SK-N-SH (cell line): ENCODE measurements at regions not wholly inside any gene's neighbourhood (a gene's known extent, or its start where the extent isn't known, plus 50 kb on each side); places are given as distances from the start of the nearest gene placed in this dataset.

Source experiments
- CTCF ChIA-PET: fragments of 300-600, 350-600 bp; formaldehyde crosslinking; extraction: SDS; loops from one replicate; lab custom pipeline; 2021; lab: Yijun Ruan, JAX
- POLR2A ChIA-PET: fragments of 350-600 bp; sonication (Branson Sonifier 250); formaldehyde crosslinking; extraction: SDS; loops from one replicate; lab custom pipeline; 2020; ENCODE audit warnings: antibody characterized with exemption, inconsistent platforms; lab: Yijun Ruan, JAX
- DNase-seq: peaks from one replicate; pipeline ENCODE4 v3.0.0; 2012
- H2AFZ ChIP-seq: fragments of 200-600 bp; sonication (generic); 2 replicates; pipeline ENCODE4 v1.8.1; 2016; ENCODE audit warnings: antibody characterized with exemption, mild to moderate bottlenecking, low read depth
- H3F3A ChIP-seq: fragments of 200-600 bp; sonication (generic); replicated peaks from 2 replicates; pipeline ENCODE3; 2016; ENCODE audit warnings: antibody characterized with exemption, mild to moderate bottlenecking; ENCODE audit not compliant: insufficient read depth
- H3K27ac ChIP-seq, 2 experiments: fragments of 200-500 bp in 1 of 2; fragments of 200-600 bp in 1 of 2; sonication (Bioruptor generic) in 1 of 2; sonication (generic), shearing (Covaris generic) in 1 of 2; 2 replicates each; pipeline versions ENCODE4 v1.5.1 to v1.6.1; 2014 to 2016; ENCODE audit warnings: low read depth in 2 of 2, inconsistent platforms in 1 of 2, low read length in 1 of 2, mild to moderate bottlenecking in 1 of 2, mixed read lengths in 1 of 2
- H3K27me3 ChIP-seq: fragments of 200-600 bp; sonication (generic), shearing (Covaris generic); 2 replicates; pipeline ENCODE4 v1.6.1; 2016; ENCODE audit warnings: mixed run types; ENCODE audit not compliant: insufficient read depth
- H3K36me3 ChIP-seq, 2 experiments: fragments of 200-500 bp in 1 of 2; fragments of 200-600 bp in 1 of 2; sonication (Bioruptor generic) in 1 of 2; sonication (generic) in 1 of 2; replicated peaks in 1 of 2; 2 replicates each; pipeline versions ENCODE3 to v1.5.1; 2014 to 2016; ENCODE audit warnings: low read length in 1 of 2, mild to moderate bottlenecking in 1 of 2; ENCODE audit not compliant: insufficient read depth in 2 of 2, control insufficient read depth in 1 of 2
- H3K4me1 ChIP-seq, 2 experiments: fragments of 200-500 bp in 1 of 2; fragments of 200-600 bp in 1 of 2; sonication (Bioruptor generic) in 1 of 2; sonication (generic), shearing (Covaris generic) in 1 of 2; 2 replicates each; pipeline versions ENCODE4 v1.5.1 to v1.6.1; 2014 to 2016; ENCODE audit warnings: low read depth in 1 of 2, low read length in 1 of 2, mixed run types in 1 of 2; ENCODE audit not compliant: insufficient read depth in 2 of 2, control insufficient read depth in 1 of 2
- H3K4me2 ChIP-seq: fragments of 200-600 bp; sonication (generic), shearing (Covaris generic); 2 replicates; pipeline ENCODE4 v1.6.1; 2017; ENCODE audit warnings: mixed run types
- H3K4me3 ChIP-seq, 2 experiments: fragments of 200-500 bp in 1 of 2; fragments of 200-600 bp in 1 of 2; sonication (Bioruptor generic) in 1 of 2; sonication (generic), shearing (Covaris generic) in 1 of 2; 2 replicates each; pipeline versions ENCODE4 v1.5.1 to v1.8.1; 2014 to 2016; ENCODE audit warnings: low read depth in 2 of 2, inconsistent platforms in 1 of 2, low read length in 1 of 2, mild to moderate bottlenecking in 1 of 2, mixed read lengths in 1 of 2, moderate library complexity in 1 of 2
- H3K79me2 ChIP-seq: fragments of 200-600 bp; sonication (generic); 2 replicates; pipeline ENCODE4 v1.8.1; 2017; ENCODE audit warnings: mild to moderate bottlenecking; ENCODE audit not compliant: insufficient read depth
- H3K9ac ChIP-seq: fragments of 200-600 bp; sonication (generic); 2 replicates; pipeline ENCODE4 v1.6.1; 2017; ENCODE audit warnings: mixed run types
- H3K9me2 ChIP-seq: fragments of 200-600 bp; sonication (generic); 2 replicates; pipeline ENCODE4 v1.6.1; 2017; ENCODE audit warnings: mixed run types
- H3K9me3 ChIP-seq: fragments of 200-600 bp; sonication (generic); 2 replicates; pipeline ENCODE4 v1.6.1; 2017; ENCODE audit warnings: mixed run types, mild to moderate bottlenecking, moderate library complexity
- H4K20me1 ChIP-seq: fragments of 200-600 bp; sonication (generic); 2 replicates; pipeline ENCODE4 v1.6.1; 2017; ENCODE audit warnings: mild to moderate bottlenecking, mixed run types; ENCODE audit not compliant: insufficient read depth
- CHD2 ChIP-seq: fragments of 150-350 bp; IDR thresholded peaks from 2 replicates; pipeline ENCODE4 v1.6.1; 2018; ENCODE audit warnings: low read length; ENCODE audit not compliant: partially characterized antibody
- EZH2phosphoT487 ChIP-seq: fragments of 200-600 bp; sonication (generic); IDR thresholded peaks from 2 replicates; pipeline ENCODE4 v1.6.1; 2017; ENCODE audit warnings: low read depth, mixed run types, mild to moderate bottlenecking, antibody characterized with exemption, moderate library complexity, borderline replicate concordance
- FOSL2 ChIP-seq: IDR thresholded peaks from 2 replicates; pipeline ENCODE4 v1.4.0; 2012; ENCODE audit warnings: low read depth, mild to moderate bottlenecking, moderate library complexity, borderline replicate concordance
- FOXJ3 ChIP-seq: sonication (generic); formaldehyde crosslinking; IDR thresholded peaks from 2 replicates; pipeline ENCODE4 v1.5.1; 2020; ENCODE audit warnings: mild to moderate bottlenecking, missing genetic modification reagents
- GABPA ChIP-seq: IDR thresholded peaks from 2 replicates; pipeline ENCODE4 v1.4.0; 2012; ENCODE audit warnings: low read depth, mild to moderate bottlenecking
- GATA2 ChIP-seq: sonication (generic); formaldehyde crosslinking; IDR thresholded peaks from 2 replicates; pipeline ENCODE4 v1.5.0; 2020; ENCODE audit warnings: mild to moderate bottlenecking, missing genetic modification reagents
- MEF2A ChIP-seq: IDR thresholded peaks from 2 replicates; pipeline ENCODE4 v1.4.0; 2012; ENCODE audit warnings: low read depth, borderline replicate concordance
- NFIC ChIP-seq: IDR thresholded peaks from 2 replicates; pipeline ENCODE4 v1.4.0; 2012; ENCODE audit warnings: borderline replicate concordance
- NRF1 ChIP-seq: IDR thresholded peaks from 2 replicates; pipeline ENCODE4 v1.6.1; 2012; ENCODE audit warnings: low read depth, mild to moderate bottlenecking, low read length
- PBX3 ChIP-seq: IDR thresholded peaks from 2 replicates; pipeline ENCODE4; 2012
- REST ChIP-seq: IDR thresholded peaks from 2 replicates; pipeline ENCODE4 v1.6.1; 2012; ENCODE audit warnings: mild to moderate bottlenecking, low read depth, low read length, moderate library complexity
- RFX5 ChIP-seq: IDR thresholded peaks from 2 replicates; pipeline ENCODE4 v1.6.1; 2012; ENCODE audit warnings: mild to moderate bottlenecking, improper control_type of control experiment, low read length
- SMC3 ChIP-seq: IDR thresholded peaks from 2 replicates; pipeline ENCODE4 v1.6.1; 2012; ENCODE audit warnings: low read depth, low read length, improper control_type of control experiment
- TCF12 ChIP-seq: IDR thresholded peaks from 2 replicates; pipeline ENCODE4 v1.4.0; 2012
- YY1 ChIP-seq: IDR thresholded peaks from 2 replicates; pipeline ENCODE4 v1.4.0; 2012; ENCODE audit warnings: low read depth, mild to moderate bottlenecking
- WGBS: methylation state at CpG from one replicate; pipeline ENCODE4 v1.1.6; 2017; ENCODE audit warnings: low lambda C conversion rate; 5-methylcytosine and 5-hydroxymethylcytosine counted together
- TF ChIP-seq, protein P1 (sequence below): fragments of 150-350 bp; IDR thresholded peaks from 2 replicates; pipeline ENCODE4 v1.6.1; 2016; ENCODE audit warnings: mild to moderate bottlenecking, low read depth, low read length
- TF ChIP-seq, protein P2 (sequence below): IDR thresholded peaks from 2 replicates; pipeline ENCODE4 v1.4.0; 2012; ENCODE audit warnings: low read depth

- TF ChIP-seq GATA2, result no peak
- no peak for TF ChIP-seq FOSL2
- TF ChIP-seq FOXJ3, result no peak
- TF ChIP-seq REST, result no peak
- no peak for TF ChIP-seq SMC3
- no peak for TF ChIP-seq EZH2phosphoT487
- Histone ChIP-seq H3K27me3 (no peaks in the 10 kb centered on the region), H3F3A (no peaks in the 10 kb centered on the region), H3K27ac (no peak overlapping the region), H3K9me2 (no peaks in the 10 kb centered on the region), H3K36me3 (no peaks in the 10 kb centered on the region), H4K20me1 (no peaks in the 10 kb centered on the region), H3K4me3 (no peak overlapping the region), H3K4me2 (no peak overlapping the region), H2AFZ (no peak overlapping the region), H3K79me2 (no peaks in the 10 kb centered on the region), H3K9me3 (no peaks in the 10 kb centered on the region), H3K4me1 (no peaks in the 10 kb centered on the region), H3K9ac (no peak overlapping the region)
- CTCF ChIA-PET, result no interaction called here
- WGBS, result 10% methylated on average over 1 of the region's 1 CpG
- POLR2A ChIA-PET, result no interaction called here
- no peak for DNase-seq
Observed at GRCh38 chr2:78263571-78263970, 741.4 kb upstream of the LRRTM4 start.

- H3K9ac ChIP-seq, result no peak overlapping the region
- no peaks in the 10 kb centered on the region for H3K27me3 ChIP-seq
- no peak for DNase-seq
- no peaks in the 10 kb centered on the region for H3K4me1 ChIP-seq
- H3K79me2 ChIP-seq, result no peaks in the 10 kb centered on the region
- no peak overlapping the region for H2AFZ ChIP-seq
- no peak overlapping the region for H3K4me2 ChIP-seq
- H4K20me1 ChIP-seq, result no peaks in the 10 kb centered on the region
- no peaks in the 10 kb centered on the region for H3K9me2 ChIP-seq
- H3K9me3 ChIP-seq, result no peaks in the 10 kb centered on the region
- H3F3A ChIP-seq, result no peaks in the 10 kb centered on the region
- POLR2A ChIA-PET, result no interaction called here
- TF ChIP-seq YY1 (no peak), EZH2phosphoT487 (no peak), NRF1 (no peak), TCF12 (no peak), CHD2 (no peak), GABPA (no peak), FOXJ3 (no peak), NFIC (no peak), MEF2A (no peak), PBX3 (no peak), RFX5 (no peak)
- TF ChIP-seq, protein P1, sequence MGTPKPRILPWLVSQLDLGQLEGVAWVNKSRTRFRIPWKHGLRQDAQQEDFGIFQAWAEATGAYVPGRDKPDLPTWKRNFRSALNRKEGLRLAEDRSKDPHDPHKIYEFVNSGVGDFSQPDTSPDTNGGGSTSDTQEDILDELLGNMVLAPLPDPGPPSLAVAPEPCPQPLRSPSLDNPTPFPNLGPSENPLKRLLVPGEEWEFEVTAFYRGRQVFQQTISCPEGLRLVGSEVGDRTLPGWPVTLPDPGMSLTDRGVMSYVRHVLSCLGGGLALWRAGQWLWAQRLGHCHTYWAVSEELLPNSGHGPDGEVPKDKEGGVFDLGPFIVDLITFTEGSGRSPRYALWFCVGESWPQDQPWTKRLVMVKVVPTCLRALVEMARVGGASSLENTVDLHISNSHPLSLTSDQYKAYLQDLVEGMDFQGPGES, result no peak
- TF ChIP-seq, protein P2, sequence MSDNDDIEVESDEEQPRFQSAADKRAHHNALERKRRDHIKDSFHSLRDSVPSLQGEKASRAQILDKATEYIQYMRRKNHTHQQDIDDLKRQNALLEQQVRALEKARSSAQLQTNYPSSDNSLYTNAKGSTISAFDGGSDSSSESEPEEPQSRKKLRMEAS, result no peak
- TF ChIP-seq, all 33 proteins: peak for 0
- WGBS, result 8% methylated on average over 2 of the region's 2 CpGs
- Histone ChIP-seq H3K4me3 (no peak overlapping the region), H3K27ac (no peak overlapping the region), H3K36me3 (no peaks in the 10 kb centered on the region)
- CTCF ChIA-PET, result no interaction called here
Observed at GRCh38 chr2:78264130-78264529, 742.0 kb upstream of the LRRTM4 start.
